A549 (cell line): ENCODE measurements at regions not wholly inside any gene's neighbourhood (a gene's known extent, or its start where the extent isn't known, plus 50 kb on each side); places are given as distances from the start of the nearest gene placed in this dataset.

Experiments
- CEBPB ChIP-seq, 2 experiments: fragments of >200 bp in 1 of 2; sonication (Bioruptor Twin) in 1 of 2; formaldehyde crosslinking in 1 of 2; IDR thresholded peaks; 2 replicates each; pipeline ENCODE4 v1.6.1; 2012 to 2016
- EHMT2 ChIP-seq: fragments of 200-600 bp; sonication (generic); IDR thresholded peaks from 2 replicates; pipeline ENCODE4 v1.6.1; 2016; ENCODE audit warnings: antibody characterized with exemption, low read depth, mild to moderate bottlenecking, moderate library complexity
- KDM5A ChIP-seq: fragments of 200-600 bp; sonication (generic); IDR thresholded peaks from 2 replicates; pipeline ENCODE4 v1.6.1; 2016; ENCODE audit warnings: antibody characterized with exemption, mild to moderate bottlenecking
- POLR2A ChIP-seq: IDR thresholded peaks from 2 replicates; pipeline ENCODE4 v1.6.1; 2012; ENCODE audit warnings: mild to moderate bottlenecking, low read length
- RAD21 ChIP-seq, 2 experiments: fragments of >200 bp in 1 of 2; sonication (Bioruptor Twin) in 1 of 2; formaldehyde crosslinking in 1 of 2; IDR thresholded peaks in 1 of 2; conservative IDR thresholded peaks in 1 of 2; 2 replicates in 1 of 2; 3 replicates in 1 of 2; pipeline ENCODE4 v1.6.1; 2012 to 2018; ENCODE audit warnings: inconsistent platforms in 1 of 2
- SMC3 ChIP-seq: fragments of >200 bp; sonication (Bioruptor Twin); formaldehyde crosslinking; IDR thresholded peaks from 3 replicates; pipeline ENCODE4 v1.6.1; 2018; ENCODE audit warnings: inconsistent platforms
- TP53 ChIP-seq: fragments of 250-450 bp; sonication (Bioruptor Pico); IDR thresholded peaks from 2 replicates; pipeline ENCODE4 v1.5.0; 2021; ENCODE audit warnings: mild to moderate bottlenecking, moderate library complexity
- TF ChIP-seq, protein P1 (sequence below): fragments of >200 bp; sonication (Bioruptor Twin); formaldehyde crosslinking; IDR thresholded peaks from 3 replicates; pipeline ENCODE4 v1.5.1; 2016
- TF ChIP-seq, protein P2 (sequence below): fragments of 200-600 bp; sonication (generic); IDR thresholded peaks from 2 replicates; pipeline ENCODE4 v1.6.1; 2016; ENCODE audit warnings: antibody characterized with exemption, mild to moderate bottlenecking, moderate library complexity
- TF ChIP-seq, protein P3 (sequence below): fragments of >200 bp; sonication (Bioruptor Twin); formaldehyde crosslinking; IDR thresholded peaks from 3 replicates; pipeline ENCODE4 v1.6.1; 2016
- TF ChIP-seq, protein P4 (sequence below): fragments of 450-650 bp; IDR thresholded peaks from 2 replicates; pipeline ENCODE4 v1.6.1; 2014; ENCODE audit warnings: antibody characterized with exemption

DNA sequence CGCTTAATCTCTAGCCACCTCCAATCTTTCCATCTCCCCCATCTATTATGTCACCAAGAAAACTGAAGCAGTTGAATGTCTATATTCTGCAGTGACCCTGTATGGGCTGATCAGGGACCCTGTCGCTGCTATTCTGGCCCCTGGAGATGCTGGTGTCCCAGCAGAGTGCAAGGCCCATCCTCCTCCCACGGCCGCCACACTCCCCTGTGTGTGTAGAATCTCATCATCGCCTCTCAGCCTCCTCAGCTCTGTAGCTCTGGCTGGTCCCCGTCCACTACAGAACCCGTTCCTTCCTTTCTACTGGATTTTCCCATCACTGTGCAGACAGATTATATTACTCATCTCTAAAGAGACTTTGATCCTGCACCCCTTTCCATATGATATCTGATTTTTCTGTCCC lies 235.8 kb upstream of the PFKP start:
- TF ChIP-seq RAD21 (conservative IDR thresholded peaks at IDR 0.05 in 1 of 2, IDR thresholded peaks at IDR 0.05 in 1 of 2) (no peak), KDM5A (no peak), CEBPB (IDR thresholded peaks at IDR 0.05) (no peak), SMC3 (no peak), POLR2A (no peak), TP53 (no peak), EHMT2 (no peak)
- TF ChIP-seq, protein P1, sequence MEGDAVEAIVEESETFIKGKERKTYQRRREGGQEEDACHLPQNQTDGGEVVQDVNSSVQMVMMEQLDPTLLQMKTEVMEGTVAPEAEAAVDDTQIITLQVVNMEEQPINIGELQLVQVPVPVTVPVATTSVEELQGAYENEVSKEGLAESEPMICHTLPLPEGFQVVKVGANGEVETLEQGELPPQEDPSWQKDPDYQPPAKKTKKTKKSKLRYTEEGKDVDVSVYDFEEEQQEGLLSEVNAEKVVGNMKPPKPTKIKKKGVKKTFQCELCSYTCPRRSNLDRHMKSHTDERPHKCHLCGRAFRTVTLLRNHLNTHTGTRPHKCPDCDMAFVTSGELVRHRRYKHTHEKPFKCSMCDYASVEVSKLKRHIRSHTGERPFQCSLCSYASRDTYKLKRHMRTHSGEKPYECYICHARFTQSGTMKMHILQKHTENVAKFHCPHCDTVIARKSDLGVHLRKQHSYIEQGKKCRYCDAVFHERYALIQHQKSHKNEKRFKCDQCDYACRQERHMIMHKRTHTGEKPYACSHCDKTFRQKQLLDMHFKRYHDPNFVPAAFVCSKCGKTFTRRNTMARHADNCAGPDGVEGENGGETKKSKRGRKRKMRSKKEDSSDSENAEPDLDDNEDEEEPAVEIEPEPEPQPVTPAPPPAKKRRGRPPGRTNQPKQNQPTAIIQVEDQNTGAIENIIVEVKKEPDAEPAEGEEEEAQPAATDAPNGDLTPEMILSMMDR, result no peak
- TF ChIP-seq, protein P2, sequence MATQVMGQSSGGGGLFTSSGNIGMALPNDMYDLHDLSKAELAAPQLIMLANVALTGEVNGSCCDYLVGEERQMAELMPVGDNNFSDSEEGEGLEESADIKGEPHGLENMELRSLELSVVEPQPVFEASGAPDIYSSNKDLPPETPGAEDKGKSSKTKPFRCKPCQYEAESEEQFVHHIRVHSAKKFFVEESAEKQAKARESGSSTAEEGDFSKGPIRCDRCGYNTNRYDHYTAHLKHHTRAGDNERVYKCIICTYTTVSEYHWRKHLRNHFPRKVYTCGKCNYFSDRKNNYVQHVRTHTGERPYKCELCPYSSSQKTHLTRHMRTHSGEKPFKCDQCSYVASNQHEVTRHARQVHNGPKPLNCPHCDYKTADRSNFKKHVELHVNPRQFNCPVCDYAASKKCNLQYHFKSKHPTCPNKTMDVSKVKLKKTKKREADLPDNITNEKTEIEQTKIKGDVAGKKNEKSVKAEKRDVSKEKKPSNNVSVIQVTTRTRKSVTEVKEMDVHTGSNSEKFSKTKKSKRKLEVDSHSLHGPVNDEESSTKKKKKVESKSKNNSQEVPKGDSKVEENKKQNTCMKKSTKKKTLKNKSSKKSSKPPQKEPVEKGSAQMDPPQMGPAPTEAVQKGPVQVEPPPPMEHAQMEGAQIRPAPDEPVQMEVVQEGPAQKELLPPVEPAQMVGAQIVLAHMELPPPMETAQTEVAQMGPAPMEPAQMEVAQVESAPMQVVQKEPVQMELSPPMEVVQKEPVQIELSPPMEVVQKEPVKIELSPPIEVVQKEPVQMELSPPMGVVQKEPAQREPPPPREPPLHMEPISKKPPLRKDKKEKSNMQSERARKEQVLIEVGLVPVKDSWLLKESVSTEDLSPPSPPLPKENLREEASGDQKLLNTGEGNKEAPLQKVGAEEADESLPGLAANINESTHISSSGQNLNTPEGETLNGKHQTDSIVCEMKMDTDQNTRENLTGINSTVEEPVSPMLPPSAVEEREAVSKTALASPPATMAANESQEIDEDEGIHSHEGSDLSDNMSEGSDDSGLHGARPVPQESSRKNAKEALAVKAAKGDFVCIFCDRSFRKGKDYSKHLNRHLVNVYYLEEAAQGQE, result no peak
- TF ChIP-seq, protein P3, sequence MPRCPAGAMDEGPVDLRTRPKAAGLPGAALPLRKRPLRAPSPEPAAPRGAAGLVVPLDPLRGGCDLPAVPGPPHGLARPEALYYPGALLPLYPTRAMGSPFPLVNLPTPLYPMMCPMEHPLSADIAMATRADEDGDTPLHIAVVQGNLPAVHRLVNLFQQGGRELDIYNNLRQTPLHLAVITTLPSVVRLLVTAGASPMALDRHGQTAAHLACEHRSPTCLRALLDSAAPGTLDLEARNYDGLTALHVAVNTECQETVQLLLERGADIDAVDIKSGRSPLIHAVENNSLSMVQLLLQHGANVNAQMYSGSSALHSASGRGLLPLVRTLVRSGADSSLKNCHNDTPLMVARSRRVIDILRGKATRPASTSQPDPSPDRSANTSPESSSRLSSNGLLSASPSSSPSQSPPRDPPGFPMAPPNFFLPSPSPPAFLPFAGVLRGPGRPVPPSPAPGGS, result no peak
- TF ChIP-seq, protein P4, sequence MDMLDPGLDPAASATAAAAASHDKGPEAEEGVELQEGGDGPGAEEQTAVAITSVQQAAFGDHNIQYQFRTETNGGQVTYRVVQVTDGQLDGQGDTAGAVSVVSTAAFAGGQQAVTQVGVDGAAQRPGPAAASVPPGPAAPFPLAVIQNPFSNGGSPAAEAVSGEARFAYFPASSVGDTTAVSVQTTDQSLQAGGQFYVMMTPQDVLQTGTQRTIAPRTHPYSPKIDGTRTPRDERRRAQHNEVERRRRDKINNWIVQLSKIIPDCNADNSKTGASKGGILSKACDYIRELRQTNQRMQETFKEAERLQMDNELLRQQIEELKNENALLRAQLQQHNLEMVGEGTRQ, result no peak
